Ascending aorta (tissue), 2 donors: ENCODE measurements at regions not wholly inside any gene's neighbourhood (a gene's known extent, or its start where the extent isn't known, plus 50 kb on each side); places are given as distances from the start of the nearest gene placed in this dataset.

ENCODE experiments used
- DNase-seq, 2 donors: peaks; one replicate each; pipeline ENCODE4 v3.0.0-alpha.2; 2019; ENCODE audit warnings: low spot score in 2 of 2
- H3K27ac ChIP-seq, 2 donors: fragments of 200-600 bp; sonication (generic); one replicate each; pipeline ENCODE4 v1.5.1; 2016 to 2017; ENCODE audit warnings: mild to moderate bottlenecking in 1 of 2
- H3K27me3 ChIP-seq: fragments of 200-600 bp; sonication (generic); one replicate; pipeline ENCODE4 v1.5.1; 2017
- H3K36me3 ChIP-seq, 2 donors: fragments of 200-600 bp; sonication (generic); one replicate each; pipeline ENCODE4 v1.5.1; 2016
- H3K4me1 ChIP-seq, 2 donors: fragments of 200-600 bp; sonication (generic); one replicate each; pipeline ENCODE4 v1.5.1; 2016 to 2017; ENCODE audit warnings: mild to moderate bottlenecking in 1 of 2
- H3K4me3 ChIP-seq, 2 donors: fragments of 200-600 bp; sonication (generic); one replicate each; pipeline ENCODE4 v1.5.1; 2016 to 2017; ENCODE audit warnings: mild to moderate bottlenecking in 1 of 2
- H3K9me3 ChIP-seq, 2 donors: fragments of 200-600 bp; sonication (generic); one replicate each; pipeline ENCODE4 v1.5.1; 2016
- intact Hi-C: fragments of 100-400 bp; cut with DNase I; formaldehyde crosslinking; loops from one replicate; pipeline ENCODE4 v1.15.1; 2023
- TF ChIP-seq, protein P1 (sequence below), 3 experiments: fragments of 200-600 bp in 2 of 3; fragments of 450-650 bp in 1 of 3; sonication (generic) in 2 of 3; IDR thresholded peaks; one replicate each; pipeline ENCODE4 v1.5.1; 2016 to 2019; ENCODE audit warnings: antibody characterized with exemption in 3 of 3, mild to moderate bottlenecking in 1 of 3, moderate library complexity in 1 of 3

DNA sequence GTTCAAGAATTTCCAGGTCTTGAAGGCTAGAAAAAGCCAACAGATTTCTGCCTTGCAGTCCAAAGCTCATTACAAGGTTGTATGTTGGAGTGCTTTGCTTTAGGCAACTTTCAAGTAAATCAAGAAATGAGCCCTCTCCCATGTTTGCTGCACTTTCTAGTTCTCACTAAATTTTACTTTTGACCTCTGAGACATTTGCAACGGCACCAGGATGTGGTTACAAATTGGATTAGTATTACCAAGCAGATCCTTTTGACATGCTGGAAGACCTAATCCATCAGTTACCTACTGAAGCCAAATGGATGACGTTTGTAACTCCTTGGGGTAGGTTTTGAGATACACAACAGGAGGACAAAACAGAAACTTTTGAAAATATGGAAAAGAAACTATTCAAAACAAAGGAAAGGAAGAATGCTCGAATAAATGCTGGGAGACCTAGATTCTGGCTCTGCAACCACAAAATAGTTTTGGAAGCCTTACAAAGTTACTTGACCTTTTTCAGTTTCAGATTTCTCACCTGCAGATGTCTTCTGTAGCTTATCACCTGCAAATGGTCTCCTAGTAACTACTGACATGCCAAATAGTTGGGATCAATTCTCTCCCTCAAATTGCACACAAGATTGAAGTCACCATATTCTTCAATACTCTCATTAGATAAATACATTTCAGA, 251.7 kb upstream of the ADGRL2 start:
- no peak for DNase-seq
- H3K27ac ChIP-seq = no peak overlapping the region
- H3K9me3 ChIP-seq = no peaks in the 10 kb centered on the region
- no peak overlapping the region for H3K4me3 ChIP-seq
- TF ChIP-seq, protein P1, sequence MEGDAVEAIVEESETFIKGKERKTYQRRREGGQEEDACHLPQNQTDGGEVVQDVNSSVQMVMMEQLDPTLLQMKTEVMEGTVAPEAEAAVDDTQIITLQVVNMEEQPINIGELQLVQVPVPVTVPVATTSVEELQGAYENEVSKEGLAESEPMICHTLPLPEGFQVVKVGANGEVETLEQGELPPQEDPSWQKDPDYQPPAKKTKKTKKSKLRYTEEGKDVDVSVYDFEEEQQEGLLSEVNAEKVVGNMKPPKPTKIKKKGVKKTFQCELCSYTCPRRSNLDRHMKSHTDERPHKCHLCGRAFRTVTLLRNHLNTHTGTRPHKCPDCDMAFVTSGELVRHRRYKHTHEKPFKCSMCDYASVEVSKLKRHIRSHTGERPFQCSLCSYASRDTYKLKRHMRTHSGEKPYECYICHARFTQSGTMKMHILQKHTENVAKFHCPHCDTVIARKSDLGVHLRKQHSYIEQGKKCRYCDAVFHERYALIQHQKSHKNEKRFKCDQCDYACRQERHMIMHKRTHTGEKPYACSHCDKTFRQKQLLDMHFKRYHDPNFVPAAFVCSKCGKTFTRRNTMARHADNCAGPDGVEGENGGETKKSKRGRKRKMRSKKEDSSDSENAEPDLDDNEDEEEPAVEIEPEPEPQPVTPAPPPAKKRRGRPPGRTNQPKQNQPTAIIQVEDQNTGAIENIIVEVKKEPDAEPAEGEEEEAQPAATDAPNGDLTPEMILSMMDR (IDR thresholded peaks at IDR 0.05) = no peak
- H3K36me3 ChIP-seq = no peaks in the 10 kb centered on the region
- intact Hi-C loops = no loop called here
- no peaks in the 10 kb centered on the region for H3K27me3 ChIP-seq
- H3K4me1 ChIP-seq = no peaks in the 10 kb centered on the region

DNA sequence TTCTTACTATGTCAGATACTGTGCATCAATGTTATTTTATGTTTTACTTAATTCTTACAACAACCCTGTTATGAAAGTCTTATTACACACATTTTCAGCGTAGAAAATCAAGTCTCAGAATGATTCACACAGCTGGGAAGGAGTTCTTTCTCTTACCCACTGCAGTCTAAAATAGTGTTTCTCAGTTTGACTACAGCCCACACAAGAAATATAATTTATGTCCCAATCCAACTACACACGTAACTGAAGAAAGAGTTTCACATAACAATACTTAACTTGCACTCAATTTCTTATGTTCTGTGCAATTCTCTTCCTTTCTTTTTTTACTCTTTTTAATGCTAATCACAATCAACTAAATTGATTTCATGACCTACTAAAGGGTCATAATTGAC, 252.8 kb upstream of the ADGRL2 start:
- H3K36me3 ChIP-seq = no peaks in the 10 kb centered on the region
- no peaks in the 10 kb centered on the region for H3K9me3 ChIP-seq
- H3K27ac ChIP-seq = no peak overlapping the region
- H3K27me3 ChIP-seq = no peaks in the 10 kb centered on the region
- intact Hi-C loops = no loop called here
- no peaks in the 10 kb centered on the region for H3K4me1 ChIP-seq
- no peak overlapping the region for H3K4me3 ChIP-seq
- no peak for DNase-seq
- TF ChIP-seq, protein P1 (IDR thresholded peaks at IDR 0.05) = no peak

DNA sequence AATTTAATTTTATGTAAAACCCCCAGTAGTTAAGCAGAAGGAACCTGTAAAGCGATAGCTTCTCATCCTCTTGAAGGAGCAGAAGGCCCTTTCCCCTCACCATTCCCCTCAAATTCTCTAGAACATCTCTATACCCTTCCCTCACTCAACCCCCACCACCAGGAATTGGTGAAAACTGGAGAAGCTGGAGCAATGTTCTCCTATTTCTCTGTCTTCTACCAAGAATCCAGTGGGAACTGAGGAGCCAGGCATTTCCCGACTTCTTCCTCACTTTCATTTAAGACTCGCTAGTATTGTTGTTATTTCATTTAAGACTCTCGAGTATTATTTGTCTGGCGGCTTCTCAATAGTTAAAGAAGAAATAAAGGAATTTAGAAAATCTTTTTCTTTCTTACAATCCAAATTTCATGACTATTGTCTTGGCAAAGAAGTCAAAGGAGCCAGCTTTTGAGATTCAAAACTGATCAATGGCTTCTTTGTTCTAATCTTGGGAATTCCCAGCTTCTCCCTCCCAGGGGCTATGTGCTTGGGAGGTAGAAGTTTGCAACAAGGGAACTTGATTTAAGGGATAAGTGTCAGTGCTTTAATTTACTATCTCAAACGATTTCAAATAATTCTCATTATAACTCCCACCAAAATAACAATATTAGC, 253.3 kb upstream of the ADGRL2 start:
- Histone ChIP-seq H3K27me3 (no peaks in the 10 kb centered on the region), H3K4me1 (no peaks in the 10 kb centered on the region), H3K27ac (no peak overlapping the region), H3K9me3 (no peaks in the 10 kb centered on the region), H3K36me3 (no peaks in the 10 kb centered on the region), H3K4me3 (no peak overlapping the region)
- intact Hi-C loops = no loop called here
- TF ChIP-seq, protein P1 (IDR thresholded peaks at IDR 0.05) = no peak
- no peak for DNase-seq

DNA sequence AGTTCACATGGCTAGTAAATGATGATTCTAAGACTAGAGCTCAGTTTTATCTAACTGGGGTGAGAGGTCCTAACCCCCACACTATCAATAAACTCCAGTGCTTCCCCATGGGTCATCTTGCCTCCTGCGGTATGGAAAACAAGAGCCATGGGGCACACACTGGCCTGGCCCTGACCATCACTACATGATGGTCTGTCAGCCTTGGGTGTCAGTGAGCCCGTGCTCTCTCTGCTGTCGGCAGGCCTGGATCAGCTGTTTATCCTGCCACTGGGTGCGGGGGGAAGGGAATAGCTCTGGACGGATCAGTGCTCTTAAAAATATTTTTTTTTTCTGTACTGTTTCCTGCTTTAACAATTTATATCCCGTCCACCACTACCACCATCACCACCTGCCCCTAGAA, 255.0 kb upstream of the ADGRL2 start:
- H3K36me3 ChIP-seq = no peaks in the 10 kb centered on the region
- no peak for DNase-seq
- intact Hi-C loops = no loop called here
- H3K27me3 ChIP-seq = no peaks in the 10 kb centered on the region
- no peak overlapping the region for H3K27ac ChIP-seq
- H3K9me3 ChIP-seq = no peaks in the 10 kb centered on the region
- H3K4me1 ChIP-seq = no peaks in the 10 kb centered on the region
- TF ChIP-seq, protein P1 (IDR thresholded peaks at IDR 0.05) = no peak
- H3K4me3 ChIP-seq = no peak overlapping the region

DNA sequence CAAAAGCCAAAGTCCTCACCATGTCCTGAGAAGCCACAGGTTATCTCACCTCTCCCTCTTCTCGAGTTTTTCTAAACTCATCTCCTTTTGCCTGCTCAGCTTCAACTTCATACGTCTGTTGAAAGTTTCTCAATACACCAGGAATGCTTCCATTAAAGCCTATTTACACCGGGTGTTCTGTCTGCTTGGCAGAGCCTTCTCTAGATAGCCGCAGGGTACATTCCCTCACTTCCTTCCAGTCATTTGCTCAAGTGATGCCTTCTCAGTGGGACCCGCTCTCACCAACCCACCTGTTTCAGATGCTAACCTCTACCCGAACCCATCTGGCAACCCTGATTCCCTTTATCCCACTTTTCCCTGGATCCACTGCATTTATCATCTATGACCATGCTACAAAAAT, 257.0 kb upstream of the ADGRL2 start:
- no peaks in the 10 kb centered on the region for H3K27me3 ChIP-seq
- H3K4me3 ChIP-seq = no peak overlapping the region
- no peak overlapping the region for H3K27ac ChIP-seq
- intact Hi-C loops = no loop called here
- TF ChIP-seq, protein P1 (IDR thresholded peaks at IDR 0.05) = no peak
- no peaks in the 10 kb centered on the region for H3K4me1 ChIP-seq
- no peaks in the 10 kb centered on the region for H3K9me3 ChIP-seq
- DNase-seq = no peak
- no peaks in the 10 kb centered on the region for H3K36me3 ChIP-seq
